ENCODE measurements at regions not wholly inside any gene's neighbourhood (a gene's known extent, or its start where the extent isn't known, plus 50 kb on each side); places are given as distances from the start of the nearest gene placed in this dataset.

DNA sequence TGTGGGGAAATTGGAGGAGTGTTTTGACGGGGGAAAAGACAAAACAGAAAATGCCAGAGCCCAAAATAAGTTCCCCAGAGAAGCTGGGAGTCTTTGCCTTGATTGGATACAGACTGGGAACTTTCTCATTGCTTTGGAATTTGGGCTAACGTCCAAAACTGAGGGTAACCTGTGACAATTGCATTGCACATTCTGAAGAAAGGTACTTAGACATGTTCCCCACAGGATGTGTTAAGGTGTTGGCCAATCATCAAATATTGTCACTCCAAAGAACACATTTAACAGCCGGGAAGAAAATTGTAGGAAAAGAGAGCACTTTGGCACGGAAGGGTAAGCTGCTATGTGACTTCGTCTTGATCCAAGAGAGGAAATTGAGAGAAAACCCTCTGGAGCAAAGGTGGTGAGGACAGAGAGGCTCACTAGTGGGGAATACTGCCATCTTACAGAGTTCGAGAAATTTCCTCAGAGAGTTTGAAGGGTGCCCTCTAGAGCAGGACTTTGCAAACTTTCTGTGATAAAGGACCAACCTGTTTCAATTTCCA lies 619.5 kb upstream of the TBL1XR1 start:
- peak; percentile 97 for DNase-seq (ENCODE audit: low spot score)

DNA sequence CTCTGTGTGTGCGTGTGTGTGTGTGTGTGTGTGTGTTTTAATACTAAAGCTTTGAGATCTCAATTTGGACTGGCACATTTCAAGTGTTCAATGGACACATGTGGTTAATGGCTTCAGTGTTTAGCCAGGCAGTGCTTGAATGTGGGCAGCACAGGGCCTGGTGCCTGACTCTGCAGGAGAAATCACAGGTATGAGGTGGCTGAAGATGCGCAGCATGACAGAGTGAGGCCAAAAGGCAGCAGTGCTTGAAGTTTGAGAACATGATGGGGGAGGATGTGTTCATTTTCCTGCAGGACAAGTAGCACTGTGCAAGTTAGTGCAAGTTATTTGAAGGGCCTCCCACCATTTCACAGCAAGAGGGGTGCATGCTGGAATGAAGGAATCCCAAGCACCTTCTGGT lies 620.5 kb upstream of the TBL1XR1 start:
- DNase-seq (ENCODE audit: low spot score), result peak; percentile 75

DNA sequence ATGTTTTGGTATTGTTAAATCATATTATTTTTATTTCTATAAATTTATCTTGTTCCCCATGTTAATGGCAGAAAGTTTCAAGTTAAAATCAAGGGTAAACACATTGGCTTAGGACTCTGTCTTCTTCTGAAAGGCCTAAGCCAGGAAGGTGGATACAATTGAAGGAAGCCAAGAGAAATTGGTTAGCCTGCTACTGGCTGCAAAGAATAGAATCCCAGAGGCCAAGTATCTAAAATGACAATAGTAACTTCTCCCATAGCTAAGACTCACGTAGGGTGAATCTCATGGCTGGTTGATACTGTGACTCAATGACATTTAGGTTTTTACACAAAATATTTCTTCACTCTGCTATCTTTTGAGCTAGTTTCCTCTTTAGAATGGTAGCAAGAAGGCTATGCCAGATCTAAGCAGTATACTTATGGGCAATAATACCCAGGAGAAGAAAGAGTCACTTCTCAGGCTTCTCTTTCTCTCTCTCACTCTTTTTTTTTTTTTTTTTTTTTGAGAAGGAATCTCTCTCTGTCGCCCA lies 621.5 kb upstream of the TBL1XR1 start:
- no peak for DNase-seq (ENCODE audit: low spot score)

DNA sequence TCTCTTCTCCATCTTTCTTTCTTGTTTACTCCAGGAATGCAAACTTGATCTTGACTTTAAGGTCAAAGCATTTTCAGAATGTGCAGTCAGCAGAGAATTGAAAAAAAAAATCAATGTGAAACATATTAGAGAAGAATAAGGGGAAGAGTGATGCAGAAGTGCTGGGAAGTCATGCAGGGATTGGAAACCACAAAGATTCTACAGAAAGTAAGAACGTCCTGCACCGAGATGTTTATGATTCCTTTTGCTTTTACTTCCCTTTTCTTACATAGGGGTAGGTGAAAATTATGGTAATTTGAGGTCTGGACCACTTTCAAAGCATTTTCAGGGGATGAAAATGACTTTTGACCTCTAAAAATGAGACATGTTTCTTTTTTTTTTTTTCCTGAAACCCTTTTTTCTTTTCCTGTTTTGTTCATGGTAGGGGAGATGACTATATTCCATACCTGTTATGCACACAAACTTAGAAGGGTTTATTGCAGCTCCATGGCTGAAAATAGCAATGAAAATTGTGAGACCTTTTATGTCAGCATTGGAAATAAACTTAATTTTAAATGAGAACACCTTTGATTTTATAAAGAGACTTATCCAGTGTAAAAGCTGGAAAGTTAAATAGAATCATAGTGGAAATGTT lies 623.5 kb upstream of the TBL1XR1 start:
- DNase-seq (ENCODE audit: low spot score), result peak; percentile 48

DNA sequence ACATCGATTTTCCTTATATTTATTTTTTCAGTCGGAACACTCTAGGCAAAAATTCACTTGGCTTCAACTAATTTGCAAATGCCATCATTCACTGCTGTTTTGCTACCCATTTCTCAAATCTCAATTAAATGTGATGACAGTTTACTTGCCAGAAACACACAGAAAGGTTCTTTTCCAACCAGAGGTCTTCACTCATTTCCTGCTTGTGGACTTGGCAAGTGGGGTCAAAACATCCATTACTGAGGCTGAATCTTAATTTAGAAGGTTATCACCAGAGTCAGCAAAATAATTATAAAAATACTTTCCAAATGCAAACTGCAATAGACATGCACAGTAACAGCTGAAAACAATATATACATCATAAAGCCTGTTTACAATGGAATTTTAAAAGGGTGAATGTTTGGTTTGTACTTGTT lies 625.4 kb upstream of the TBL1XR1 start:
- no peak for DNase-seq (ENCODE audit: low spot score)

DNA sequence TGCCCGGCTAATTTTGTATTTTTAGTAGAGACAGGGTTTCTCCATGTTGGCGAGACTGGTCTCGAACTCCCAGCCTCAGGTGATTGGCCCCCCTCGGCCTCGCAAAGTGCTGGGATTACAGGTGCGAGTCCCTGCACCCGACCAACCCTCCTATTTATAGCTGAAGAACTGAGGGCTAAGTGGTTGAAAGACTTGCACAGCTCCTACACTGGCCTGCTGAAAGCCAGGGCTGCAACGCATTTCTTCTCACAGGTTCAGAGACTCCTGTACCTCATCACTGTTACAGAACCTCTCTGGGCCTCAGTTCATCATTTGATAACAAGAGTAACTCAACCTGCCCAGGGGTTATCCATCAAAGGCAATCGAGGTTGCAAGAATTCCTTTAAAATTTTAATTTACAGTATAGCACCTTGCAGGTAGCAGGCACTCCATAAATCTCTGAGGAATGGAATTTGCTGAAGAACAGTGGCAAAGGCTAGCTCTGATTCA lies 626.5 kb upstream of the TBL1XR1 start:
- no peak for DNase-seq (ENCODE audit: low spot score)

DNA sequence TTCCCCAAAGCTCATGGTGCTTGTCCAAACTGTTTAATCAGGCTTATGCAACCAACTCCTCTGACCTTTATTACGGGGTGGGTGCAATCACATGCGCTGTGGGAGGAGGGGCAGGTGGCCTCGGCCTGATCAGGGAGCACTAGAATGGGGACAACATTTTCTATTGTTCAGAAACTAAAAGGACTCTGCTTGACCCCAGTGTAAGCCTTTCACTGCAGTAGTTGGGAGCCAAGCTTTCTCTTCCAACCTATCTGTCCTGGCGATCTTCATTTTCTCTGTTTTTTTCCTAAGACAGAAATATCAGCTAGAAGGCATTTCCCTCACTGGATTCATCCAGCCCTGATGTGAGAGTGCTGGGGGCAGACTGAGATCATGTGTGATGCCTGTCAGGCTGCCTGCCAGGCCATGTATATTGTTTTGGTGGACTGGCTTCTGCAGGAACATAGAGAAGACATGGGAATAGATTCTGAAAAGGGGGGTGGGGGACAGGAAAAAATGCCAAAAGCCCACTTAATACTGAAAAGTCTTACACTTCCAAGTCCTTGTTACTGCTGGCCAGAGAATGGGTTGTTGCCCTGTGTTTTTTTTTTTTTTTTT lies 627.0 kb upstream of the TBL1XR1 start:
- peak; percentile 76 for DNase-seq (ENCODE audit: low spot score)

DNA sequence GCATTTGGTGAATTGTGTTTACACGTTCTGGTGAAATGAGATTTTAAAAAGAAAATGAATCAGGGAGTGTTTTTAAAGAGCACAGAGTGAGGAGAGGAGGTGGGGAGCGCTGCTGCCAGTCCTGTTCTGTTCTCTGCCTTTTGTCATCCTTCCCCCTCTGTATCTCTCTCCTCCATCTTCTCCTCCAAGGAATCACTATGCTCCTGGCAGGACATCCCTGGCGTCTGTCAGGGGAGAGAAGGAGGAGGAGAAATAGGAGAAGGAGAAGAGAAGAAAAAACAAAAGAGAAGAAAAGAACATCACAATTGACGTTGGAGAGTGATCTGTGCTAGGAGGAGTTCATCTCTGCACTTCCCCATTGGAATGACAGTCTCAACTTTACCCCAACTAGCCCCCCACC lies 627.6 kb upstream of the TBL1XR1 start:
- no peak for DNase-seq (ENCODE audit: low spot score)

DNA sequence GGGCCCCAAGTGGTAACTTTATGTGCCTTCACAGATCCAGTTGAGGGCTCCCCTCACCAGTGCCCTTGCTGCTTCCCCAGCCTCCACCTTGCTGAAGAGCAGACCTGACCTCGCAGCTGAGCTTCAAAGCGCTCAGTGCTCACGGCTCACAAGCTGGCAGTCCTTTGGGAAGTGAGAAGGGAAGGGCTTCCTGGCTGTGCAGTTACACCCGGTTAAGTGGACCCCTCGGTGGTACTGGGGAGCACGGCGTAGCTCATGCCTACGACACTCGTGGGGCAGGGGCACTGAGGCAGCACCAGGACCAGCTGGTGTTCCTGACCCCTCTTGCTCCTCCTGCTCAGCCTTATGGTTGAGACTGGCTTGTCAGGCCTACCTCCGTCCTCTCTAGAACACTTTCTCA lies 629.0 kb upstream of the TBL1XR1 start:
- no peak for DNase-seq (ENCODE audit: low spot score)

DNA sequence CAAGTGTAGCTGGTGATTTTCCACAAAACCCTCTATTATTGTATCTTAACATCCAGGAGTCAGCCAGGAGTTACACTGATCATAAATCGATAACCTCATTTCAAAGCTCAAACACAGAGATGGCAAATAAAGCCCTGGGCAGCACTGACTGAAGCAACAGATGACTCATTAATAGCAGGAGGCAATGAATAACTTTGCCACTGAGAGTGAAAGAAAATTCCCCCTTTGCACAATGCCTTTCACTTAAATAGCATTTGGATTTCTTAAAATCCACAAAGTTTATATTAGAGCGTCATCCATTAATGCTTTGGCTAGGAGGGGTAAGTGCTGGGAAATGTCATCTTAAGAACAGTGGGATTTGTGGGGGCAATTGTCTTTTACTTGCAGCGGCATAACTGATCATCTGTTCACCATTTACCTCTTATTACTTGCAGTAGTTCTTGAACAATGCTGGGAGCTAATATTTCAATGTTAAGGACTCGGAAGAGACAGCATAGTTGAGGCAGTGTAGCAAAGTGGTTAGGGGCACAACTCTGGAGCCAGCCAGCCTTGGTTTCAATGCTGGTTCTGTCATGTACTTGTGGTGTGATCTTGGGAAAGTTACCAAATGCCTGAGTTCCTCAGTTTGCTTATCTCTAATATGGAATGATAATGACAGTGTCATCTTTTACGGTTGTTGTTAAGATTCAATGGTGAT lies 630.4 kb upstream of the TBL1XR1 start:
- DNase-seq (ENCODE audit: low spot score), result peak; percentile 79

DNA sequence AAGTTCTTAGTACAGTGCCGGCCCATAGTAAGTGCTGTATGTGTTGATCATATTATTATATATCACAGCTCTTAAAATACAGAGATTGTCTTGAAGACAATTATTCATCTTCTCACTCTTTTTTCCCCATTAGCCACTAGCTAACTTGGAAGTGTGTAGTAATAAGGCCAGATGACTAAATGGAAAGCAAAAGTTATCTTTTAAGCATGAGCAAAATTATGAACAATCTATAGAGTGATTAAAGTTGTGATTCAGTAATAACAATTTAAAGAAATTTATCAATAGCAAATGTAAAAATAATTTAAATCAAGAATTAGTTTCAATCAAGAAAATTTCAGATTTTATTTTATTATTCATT lies 630.9 kb upstream of the TBL1XR1 start:
- DNase-seq (ENCODE audit: low spot score), result no peak

DNA sequence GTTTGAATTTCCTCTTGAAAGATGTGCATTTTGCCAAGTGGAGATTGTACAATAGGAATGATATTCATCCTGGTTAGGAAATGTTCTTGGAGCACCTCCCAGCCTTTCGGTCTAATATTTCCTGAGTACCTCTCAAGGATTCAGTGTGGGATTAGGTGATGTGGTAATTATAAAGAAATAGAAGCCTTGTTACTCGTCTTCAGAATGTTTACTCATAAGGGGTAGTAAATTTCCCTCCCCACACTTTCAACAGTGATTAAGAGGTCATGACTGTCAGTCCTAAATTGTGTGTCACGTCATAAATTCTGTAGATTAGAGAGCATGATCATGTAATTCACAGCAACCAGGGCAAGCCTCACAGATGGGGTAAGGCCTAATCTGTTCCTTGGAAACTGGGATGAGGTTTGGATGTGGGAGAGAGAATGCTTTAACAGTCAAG lies 633.1 kb upstream of the TBL1XR1 start:
- no peak for DNase-seq (ENCODE audit: low spot score)

DNA sequence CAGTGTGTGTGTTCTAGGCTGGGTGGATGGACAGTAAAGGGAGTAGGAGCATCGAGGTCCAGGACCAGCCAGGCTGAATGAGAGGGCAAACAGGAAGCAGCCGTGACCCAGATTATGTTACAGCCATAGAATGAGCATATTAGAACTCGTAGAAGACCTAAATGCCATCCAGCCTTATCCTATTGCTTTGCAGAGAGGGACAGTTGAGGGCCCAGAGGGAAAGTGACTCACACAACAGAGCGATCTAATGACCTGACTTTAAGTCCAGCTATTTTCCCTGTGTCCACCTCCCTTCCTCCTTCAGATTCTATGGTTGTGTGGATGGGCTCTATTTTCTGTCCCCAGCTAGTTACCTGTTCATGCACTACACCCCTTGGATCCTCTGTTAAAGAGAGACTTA lies 634.1 kb upstream of the TBL1XR1 start:
- no peak for DNase-seq (ENCODE audit: low spot score)

DNA sequence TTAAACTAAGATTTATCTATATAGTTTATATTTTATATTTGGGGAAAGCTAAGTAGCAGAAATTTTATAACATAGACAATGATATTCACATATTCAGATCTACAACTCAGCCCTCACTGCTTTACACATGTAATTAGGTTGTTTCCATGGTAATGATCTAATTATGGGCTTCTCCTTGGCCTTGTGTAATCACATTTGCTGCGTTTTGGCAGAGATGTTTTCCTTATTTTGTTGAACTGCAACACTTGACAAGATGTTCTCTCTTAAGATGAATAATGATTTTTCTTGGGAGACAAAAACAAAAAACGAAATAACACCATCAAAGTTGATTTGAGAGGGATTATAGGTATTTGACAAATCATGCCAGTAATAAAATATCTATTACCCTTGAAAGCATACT lies 635.6 kb upstream of the TBL1XR1 start:
- no peak for DNase-seq (ENCODE audit: low spot score)

DNA sequence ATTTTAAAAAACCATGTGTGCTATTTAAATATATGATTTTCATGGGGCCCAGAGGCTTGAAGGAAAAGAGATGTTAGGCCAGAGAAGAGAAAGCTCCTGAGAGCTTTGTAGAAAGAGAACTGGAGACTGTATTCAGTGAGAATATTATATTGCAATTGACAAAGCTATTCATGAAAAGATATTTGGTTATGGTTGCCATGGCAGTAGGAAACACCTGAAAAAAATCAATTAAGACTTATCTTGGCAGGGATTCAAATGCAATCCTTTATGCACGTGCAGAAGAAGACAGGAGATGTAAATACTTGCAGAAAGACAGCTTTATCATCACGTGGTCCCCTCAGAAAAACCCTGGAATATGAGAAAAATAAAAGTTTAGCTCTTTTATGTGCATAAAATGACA lies 636.0 kb upstream of the TBL1XR1 start:
- no peak for DNase-seq (ENCODE audit: low spot score)

DNA sequence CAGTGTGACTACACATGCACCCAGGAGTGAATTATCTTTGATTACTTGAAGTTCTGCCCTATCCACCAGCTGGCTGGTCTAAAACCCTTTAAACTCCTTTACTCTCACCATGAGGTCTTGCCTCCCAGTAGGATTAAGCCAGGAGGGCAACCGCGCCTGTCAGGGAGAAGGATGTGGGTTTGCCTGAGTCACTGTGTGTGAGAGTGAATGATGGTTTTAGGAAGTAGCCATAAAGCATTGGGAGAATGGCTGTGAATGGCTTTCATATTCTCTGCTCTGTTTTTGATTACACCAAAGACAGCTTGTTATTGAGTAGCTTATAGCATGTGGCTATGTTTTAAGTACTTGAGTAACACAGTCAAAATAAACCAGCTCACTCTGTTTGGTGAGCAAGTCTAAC lies 637.7 kb upstream of the TBL1XR1 start:
- DNase-seq (ENCODE audit: low spot score), result peak; percentile 91

DNA sequence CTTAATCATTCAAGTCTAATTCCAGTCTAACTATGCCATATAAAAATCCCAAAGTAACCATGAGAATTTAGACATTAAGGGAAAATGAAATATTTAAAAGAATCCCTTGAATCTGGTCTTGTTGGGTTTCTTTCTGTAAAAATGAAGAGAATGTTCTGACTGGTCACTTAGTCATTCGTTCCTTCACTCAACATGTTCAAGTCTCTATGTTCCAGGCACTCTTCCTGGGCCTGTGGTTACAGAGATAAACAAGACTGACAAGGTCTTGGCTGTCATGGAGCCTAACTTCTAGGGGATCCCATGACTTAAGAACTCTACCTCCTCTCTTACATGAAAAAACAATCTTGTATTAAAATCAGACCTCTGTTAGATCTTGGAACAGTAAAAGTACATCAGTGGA lies 638.6 kb upstream of the TBL1XR1 start:
- DNase-seq (ENCODE audit: low spot score), result peak; percentile 85

DNA sequence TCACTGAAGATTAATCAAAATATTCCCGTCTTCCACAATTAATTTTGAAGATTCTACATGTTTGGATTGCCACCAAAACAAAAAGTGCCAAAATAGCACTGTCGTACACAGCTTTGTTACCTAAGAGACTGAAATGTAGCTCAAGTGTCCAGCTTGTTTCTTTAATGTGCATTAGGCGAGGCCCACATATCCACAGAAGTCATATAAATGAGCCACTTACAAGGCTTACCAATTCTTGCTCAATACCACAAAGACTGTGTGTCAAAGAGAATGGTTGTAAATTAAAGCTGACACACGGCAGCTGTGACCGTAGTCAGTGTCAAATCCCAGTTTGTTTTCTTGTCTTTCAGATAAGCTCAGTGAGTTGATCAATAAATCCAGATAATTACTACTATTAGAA lies 639.4 kb upstream of the TBL1XR1 start:
- no peak for DNase-seq (ENCODE audit: low spot score)

DNA sequence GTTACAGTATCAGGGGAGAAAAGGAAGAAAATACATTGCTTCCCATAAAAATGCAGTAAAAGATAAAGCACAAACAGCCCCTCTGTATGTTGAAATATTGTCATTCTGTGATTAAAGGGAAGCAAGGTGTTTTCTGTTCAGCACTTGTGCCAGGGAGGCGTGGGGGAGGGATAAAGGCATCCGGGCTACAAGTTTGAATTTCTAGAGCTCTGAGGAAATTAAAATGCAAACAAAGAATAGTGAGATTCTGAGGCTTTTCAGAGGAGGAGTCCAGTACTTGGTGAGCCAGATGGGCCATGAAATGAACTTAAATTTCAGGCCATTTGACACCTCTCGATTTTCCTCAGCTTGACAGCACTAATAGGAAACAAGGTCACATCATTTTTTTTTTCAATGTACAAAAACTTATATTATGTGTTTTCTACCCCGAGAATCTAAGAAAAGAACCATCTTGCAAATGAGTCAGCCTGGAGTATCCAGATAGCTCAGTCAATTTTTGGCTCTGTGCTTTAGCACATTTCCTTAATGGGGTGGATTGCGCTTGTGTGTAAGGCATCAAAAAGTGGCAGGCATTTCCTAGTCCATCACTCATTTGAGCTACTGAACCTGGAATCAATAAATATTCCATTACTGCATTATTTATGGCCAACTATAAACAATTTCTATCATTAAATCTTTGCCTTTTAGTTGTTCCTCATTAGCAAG lies 640.8 kb upstream of the TBL1XR1 start:
- no peak for DNase-seq (ENCODE audit: low spot score)

DNA sequence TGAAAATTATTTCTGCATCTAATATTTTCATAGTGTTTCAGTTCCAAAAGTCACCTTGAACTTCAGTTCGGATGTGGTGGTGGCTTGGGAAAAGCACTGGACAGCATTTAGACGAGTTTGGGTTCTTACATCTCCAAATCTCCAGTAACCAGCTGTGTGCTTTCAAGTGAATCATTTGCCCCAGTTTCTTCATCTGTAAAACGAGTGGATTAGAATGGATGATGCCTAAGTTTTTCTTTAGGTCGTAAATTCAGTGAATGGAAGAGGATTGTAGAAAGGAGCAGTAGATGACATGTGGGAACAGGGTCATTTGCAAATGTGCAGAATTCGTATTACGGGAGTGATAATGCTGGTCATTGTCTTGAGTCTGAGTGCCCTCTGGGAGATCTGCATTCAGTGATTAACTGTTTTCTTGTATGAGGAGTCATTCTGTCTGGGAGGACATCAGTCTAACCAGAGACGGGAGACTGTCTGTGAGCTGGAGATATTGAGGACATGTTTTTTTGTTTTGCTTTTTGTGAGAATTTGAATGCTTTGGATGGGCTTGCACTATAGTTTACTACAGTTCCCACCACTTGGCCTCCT lies 641.6 kb upstream of the TBL1XR1 start:
- no peak for DNase-seq (ENCODE audit: low spot score)

DNA sequence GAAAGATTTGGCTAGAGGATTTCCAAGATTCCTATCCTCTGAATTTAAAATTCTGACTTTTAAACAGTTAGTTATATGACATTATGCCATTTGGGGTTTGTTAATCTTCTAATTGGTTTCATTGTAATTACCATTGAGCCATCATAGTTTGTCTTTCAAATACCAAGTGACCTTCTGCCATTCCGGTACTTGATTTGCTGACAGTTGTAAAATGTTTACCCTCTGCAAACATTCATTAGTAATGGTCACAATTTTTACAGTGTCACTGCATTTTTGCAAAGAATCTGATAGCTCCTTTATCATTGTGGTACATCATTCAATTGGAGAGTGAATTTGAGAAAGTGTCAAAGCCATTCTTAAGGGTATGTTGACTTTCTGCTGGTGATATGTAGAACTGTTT lies 645.0 kb upstream of the TBL1XR1 start:
- DNase-seq (ENCODE audit: low spot score), result no peak
